ENCODE measurements at regions not wholly inside any gene's neighbourhood (a gene's known extent, or its start where the extent isn't known, plus 50 kb on each side); places are given as distances from the start of the nearest gene placed in this dataset.
A peak's percentile ranks its signal among the peaks of the same experiment; 100 is the strongest.

- no peak for DNase-seq
Measured at GRCh38 chr6:90807791-90808701, 221.2 kb upstream of the MAP3K7 start.

- DNase-seq: no peak
Measured at GRCh38 chr6:90805619-90806155, 218.8 kb upstream of the MAP3K7 start.

- DNase-seq: no peak
Measured at GRCh38 chr6:90803956-90804355, 217.1 kb upstream of the MAP3K7 start.

- no peak for DNase-seq
Measured at GRCh38 chr6:90795078-90795477, 208.2 kb upstream of the MAP3K7 start.

- DNase-seq: no peak
Measured at GRCh38 chr6:90793771-90794170, 206.9 kb upstream of the MAP3K7 start.

GRCh38 chr6:90790696-90791095 lies 203.8 kb upstream of the MAP3K7 start:
- DNase-seq: no peak

GRCh38 chr6:90790058-90790457 lies 203.2 kb upstream of the MAP3K7 start:
- DNase-seq: peak; percentile 32

GRCh38 chr6:90788781-90789180 lies 201.9 kb upstream of the MAP3K7 start:
- DNase-seq: no peak

GRCh38 chr6:90787446-90787845 lies 200.6 kb upstream of the MAP3K7 start:
- DNase-seq: no peak

GRCh38 chr6:90780778-90781177 lies 193.9 kb upstream of the MAP3K7 start:
- DNase-seq: no peak

GRCh38 chr6:90780141-90780540 lies 193.3 kb upstream of the MAP3K7 start:
- DNase-seq: no peak

- DNase-seq: no peak
Measured at GRCh38 chr6:90778417-90779203, 191.7 kb upstream of the MAP3K7 start.

GRCh38 chr6:90770778-90771177 lies 183.9 kb upstream of the MAP3K7 start:
- no peak for DNase-seq

- no peak for DNase-seq
Measured at GRCh38 chr6:90765895-90766294, 179.0 kb upstream of the MAP3K7 start.

- no peak for DNase-seq
Measured at GRCh38 chr6:90765491-90765890, 178.6 kb upstream of the MAP3K7 start.

GRCh38 chr6:90764001-90764400 lies 177.1 kb upstream of the MAP3K7 start:
- no peak for DNase-seq

GRCh38 chr6:90759664-90760063 lies 172.8 kb upstream of the MAP3K7 start:
- DNase-seq: no peak

- no peak for DNase-seq
Measured at GRCh38 chr6:90758741-90759140, 171.9 kb upstream of the MAP3K7 start.

GRCh38 chr6:90753820-90754643 lies 167.2 kb upstream of the MAP3K7 start:
- DNase-seq: no peak

- no peak for DNase-seq
Measured at GRCh38 chr6:90739802-90740201, 152.9 kb upstream of the MAP3K7 start.

GRCh38 chr6:90739339-90739738 lies 152.5 kb upstream of the MAP3K7 start:
- no peak for DNase-seq

- DNase-seq: no peak
Measured at GRCh38 chr6:90730151-90730673, 143.3 kb upstream of the MAP3K7 start.

- DNase-seq: no peak
Measured at GRCh38 chr6:90729057-90729456, 142.2 kb upstream of the MAP3K7 start.

All from left hindlimb (tissue), 1 donor.